Sigmoid colon (tissue), 4 donors: ENCODE measurements at regions not wholly inside any gene's neighbourhood (a gene's known extent, or its start where the extent isn't known, plus 50 kb on each side); places are given as distances from the start of the nearest gene placed in this dataset.

Experiments used
- POLR2AphosphoS5 ChIP-seq, 4 donors: sonication (generic); formaldehyde crosslinking; IDR thresholded peaks; one replicate each; pipeline ENCODE4 v1.6.1; 2017; ENCODE audit warnings: antibody characterized with exemption in 4 of 4
- TF ChIP-seq, protein P1 (sequence below), 4 experiments: fragments of 450-650 bp in 3 of 4; fragments of 200-600 bp in 1 of 4; IDR thresholded peaks; one replicate each; pipeline ENCODE4 v1.5.1; 2016 to 2019; ENCODE audit warnings: antibody characterized with exemption in 4 of 4, mild to moderate bottlenecking in 3 of 4, moderate library complexity in 2 of 4

GRCh38 chr9:105144076-105144475, 100.4 kb upstream of the SLC44A1 start:
- TF ChIP-seq, protein P1, sequence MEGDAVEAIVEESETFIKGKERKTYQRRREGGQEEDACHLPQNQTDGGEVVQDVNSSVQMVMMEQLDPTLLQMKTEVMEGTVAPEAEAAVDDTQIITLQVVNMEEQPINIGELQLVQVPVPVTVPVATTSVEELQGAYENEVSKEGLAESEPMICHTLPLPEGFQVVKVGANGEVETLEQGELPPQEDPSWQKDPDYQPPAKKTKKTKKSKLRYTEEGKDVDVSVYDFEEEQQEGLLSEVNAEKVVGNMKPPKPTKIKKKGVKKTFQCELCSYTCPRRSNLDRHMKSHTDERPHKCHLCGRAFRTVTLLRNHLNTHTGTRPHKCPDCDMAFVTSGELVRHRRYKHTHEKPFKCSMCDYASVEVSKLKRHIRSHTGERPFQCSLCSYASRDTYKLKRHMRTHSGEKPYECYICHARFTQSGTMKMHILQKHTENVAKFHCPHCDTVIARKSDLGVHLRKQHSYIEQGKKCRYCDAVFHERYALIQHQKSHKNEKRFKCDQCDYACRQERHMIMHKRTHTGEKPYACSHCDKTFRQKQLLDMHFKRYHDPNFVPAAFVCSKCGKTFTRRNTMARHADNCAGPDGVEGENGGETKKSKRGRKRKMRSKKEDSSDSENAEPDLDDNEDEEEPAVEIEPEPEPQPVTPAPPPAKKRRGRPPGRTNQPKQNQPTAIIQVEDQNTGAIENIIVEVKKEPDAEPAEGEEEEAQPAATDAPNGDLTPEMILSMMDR (IDR thresholded peaks at IDR 0.05), result no peak
- no peak for TF ChIP-seq POLR2AphosphoS5 (IDR thresholded peaks at IDR 0.05)
